ENCODE measurements at regions not wholly inside any gene's neighbourhood (a gene's known extent, or its start where the extent isn't known, plus 50 kb on each side); places are given as distances from the start of the nearest gene placed in this dataset.

GRCh38 chr7:46809886-46810285 lies 772.0 kb downstream of the TNS3 start:
- TF ChIP-seq SP1 (IDR thresholded peaks at IDR 0.05; ENCODE audit: low read depth) (no peak), EZH2phosphoT487 (IDR thresholded peaks at IDR 0.05; ENCODE audit: borderline replicate concordance) (no peak), ATF3 (IDR thresholded peaks at IDR 0.05) (no peak), RAD21 (IDR thresholded peaks at IDR 0.05; ENCODE audit: low read depth) (no peak), CTCF (IDR thresholded peaks at IDR 0.05 in 2 of 3, conservative IDR thresholded peaks at IDR 0.05 in 1 of 3; ENCODE audit: borderline replicate concordance in 1 of 3, insufficient read depth in 1 of 3, low read depth in 2 of 3, low read length in 2 of 3) (no peak), CEBPB (IDR thresholded peaks at IDR 0.05; ENCODE audit: low read depth) (no peak), MAX (IDR thresholded peaks at IDR 0.05) (no peak)
